Common myeloid progenitor, CD34-positive (primary cell): ENCODE measurements at regions not wholly inside any gene's neighbourhood (a gene's known extent, or its start where the extent isn't known, plus 50 kb on each side); places are given as distances from the start of the nearest gene placed in this dataset.

Experiments
- CTCF ChIA-PET: fragments of 350-600 bp; sonication (Branson Sonifier 250); formaldehyde crosslinking; loops from one replicate; lab custom pipeline; 2021; ENCODE audit warnings: antibody characterized with exemption; lab: Charles Lee
- POLR2A ChIA-PET: fragments of 350-600 bp; sonication (Branson Sonifier 250); formaldehyde crosslinking; loops from one replicate; lab custom pipeline; 2021; ENCODE audit warnings: antibody characterized with exemption; lab: Charles Lee
- DNase-seq, 3 donors: peaks; one replicate each; pipeline versions ENCODE4 v3.0.0 to v3.0.0-alpha.2; 2013
- H3K27ac ChIP-seq, 2 experiments: 1 replicate in 1 of 2; 2 replicates in 1 of 2; pipeline ENCODE4 v1.7.0; 2013; ENCODE audit warnings: inconsistent platforms in 2 of 2, low read length in 2 of 2, mild to moderate bottlenecking in 2 of 2, low read depth in 1 of 2, moderate library complexity in 1 of 2; ENCODE audit not compliant: severe bottlenecking in 2 of 2, insufficient read depth in 1 of 2, poor library complexity in 1 of 2
- H3K27me3 ChIP-seq, 5 experiments: replicated peaks in 2 of 5; 1 replicate in 3 of 5; 2 replicates in 2 of 5; pipeline versions ENCODE4 v1.6.1 to v1.7.0; 2013; ENCODE audit warnings: low read length in 4 of 5, mild to moderate bottlenecking in 2 of 5, moderate library complexity in 2 of 5, inconsistent platforms in 1 of 5; ENCODE audit not compliant: insufficient read depth in 5 of 5, control insufficient read depth in 4 of 5
- H3K36me3 ChIP-seq, 4 experiments: 1 replicate in 2 of 4; 2 replicates in 2 of 4; pipeline versions ENCODE4 v1.6.1 to v1.7.0; 2013; ENCODE audit warnings: low read length in 3 of 4, control low read depth in 1 of 4, mild to moderate bottlenecking in 1 of 4; ENCODE audit not compliant: control insufficient read depth in 4 of 4, insufficient read depth in 4 of 4
- H3K4me1 ChIP-seq, 4 experiments: 1 replicate in 3 of 4; 2 replicates in 1 of 4; pipeline versions ENCODE4 v1.6.1 to v1.7.1; 2013; ENCODE audit warnings: low read length in 3 of 4, mild to moderate bottlenecking in 3 of 4, control low read depth in 1 of 4, inconsistent platforms in 1 of 4, moderate library complexity in 1 of 4; ENCODE audit not compliant: control insufficient read depth in 4 of 4, insufficient read depth in 4 of 4; ENCODE audit errors: control extremely low read depth in 1 of 4
- H3K4me3 ChIP-seq, 7 experiments: 1 replicate in 4 of 7; 2 replicates in 3 of 7; pipeline versions ENCODE4 v1.5.1 to v1.7.0; 2013; ENCODE audit warnings: mild to moderate bottlenecking in 7 of 7, low read length in 6 of 7, moderate library complexity in 6 of 7, inconsistent platforms in 2 of 7, low read depth in 2 of 7, control low read depth in 1 of 7; ENCODE audit not compliant: insufficient read depth in 4 of 7, control insufficient read depth in 1 of 7; ENCODE audit errors: extremely low read depth in 1 of 7
- H3K9me3 ChIP-seq, 5 experiments: 1 replicate in 4 of 5; 2 replicates in 1 of 5; pipeline versions ENCODE4 v1.6.1 to v1.7.1; 2013; ENCODE audit warnings: low read length in 4 of 5, mild to moderate bottlenecking in 2 of 5, inconsistent platforms in 1 of 5, low read depth in 1 of 5, moderate library complexity in 1 of 5; ENCODE audit not compliant: control insufficient read depth in 4 of 5, insufficient read depth in 2 of 5; ENCODE audit errors: control extremely low read depth in 1 of 5
- WGBS: methylation state at CpG from one replicate; pipeline ENCODE4 v1.1.5; 2013; ENCODE audit not compliant: insufficient coverage; 5-methylcytosine and 5-hydroxymethylcytosine counted together

- H3K27me3 ChIP-seq, result no peaks in the 10 kb centered on the region
- no peak for DNase-seq
- no peaks in the 10 kb centered on the region for H3K36me3 ChIP-seq
- H3K27ac ChIP-seq, result no peak overlapping the region
- 100% methylated on average over 2 of the region's 2 CpGs for WGBS
- H3K4me1 ChIP-seq, result no peaks in the 10 kb centered on the region
- ChIA-PET POLR2A (no interaction called here), CTCF (no interaction called here)
- no peaks in the 10 kb centered on the region for H3K9me3 ChIP-seq
- H3K4me3 ChIP-seq, result no peak overlapping the region
Observed at GRCh38 chr5:125492977-125493376, 746.5 kb upstream of the ZNF608 start.

GRCh38 chr5:125496393-125496792, 750.0 kb upstream of the ZNF608 start:
- DNase-seq, result no peak
- CTCF ChIA-PET, result no interaction called here
- Histone ChIP-seq H3K27ac (no peak overlapping the region), H3K4me3 (no peak overlapping the region), H3K9me3 (no peaks in the 10 kb centered on the region), H3K36me3 (no peaks in the 10 kb centered on the region), H3K4me1 (no peaks in the 10 kb centered on the region), H3K27me3 (no peaks in the 10 kb centered on the region)
- POLR2A ChIA-PET, result no interaction called here

GRCh38 chr5:125497651-125498050, 751.2 kb upstream of the ZNF608 start:
- H3K36me3 ChIP-seq, result no peaks in the 10 kb centered on the region
- H3K27ac ChIP-seq, result no peak overlapping the region
- H3K27me3 ChIP-seq, result no peaks in the 10 kb centered on the region
- no peaks in the 10 kb centered on the region for H3K4me1 ChIP-seq
- WGBS, result no CpG with 5 or more reads among the region's 2 CpGs
- H3K9me3 ChIP-seq, result no peaks in the 10 kb centered on the region
- CTCF ChIA-PET, result no interaction called here
- DNase-seq, result no peak
- no peak overlapping the region for H3K4me3 ChIP-seq
- POLR2A ChIA-PET, result interaction anchor here (0.7 kb wide), 1 partner anchor 12 kb away, joined by 4 read pairs; no protein-coding TSS in a partner anchor

- ChIA-PET CTCF (no interaction called here), POLR2A (no interaction called here)
- H3K4me3 ChIP-seq, result no peak overlapping the region
- H3K9me3 ChIP-seq, result no peaks in the 10 kb centered on the region
- H3K36me3 ChIP-seq, result no peaks in the 10 kb centered on the region
- no peak for DNase-seq
- H3K27ac ChIP-seq, result no peak overlapping the region
- no peaks in the 10 kb centered on the region for H3K4me1 ChIP-seq
- H3K27me3 ChIP-seq, result no peaks in the 10 kb centered on the region
- WGBS, result no CpG with 5 or more reads among the region's 2 CpGs
Observed at GRCh38 chr5:125499636-125500332, 753.3 kb upstream of the ZNF608 start.

- ChIA-PET POLR2A (no interaction called here), CTCF (no interaction called here)
- Histone ChIP-seq H3K36me3 (no peaks in the 10 kb centered on the region), H3K4me1 (no peaks in the 10 kb centered on the region), H3K9me3 (no peaks in the 10 kb centered on the region), H3K4me3 (no peak overlapping the region), H3K27me3 (no peaks in the 10 kb centered on the region), H3K27ac (no peak overlapping the region)
- WGBS, result 93% methylated on average over 2 of the region's 2 CpGs
- no peak for DNase-seq
Observed at GRCh38 chr5:125501396-125501795, 755.0 kb upstream of the ZNF608 start.

- no peak for DNase-seq
- H3K27me3 ChIP-seq, result no peaks in the 10 kb centered on the region
- no peaks in the 10 kb centered on the region for H3K9me3 ChIP-seq
- H3K36me3 ChIP-seq, result no peaks in the 10 kb centered on the region
- H3K27ac ChIP-seq, result no peak overlapping the region
- H3K4me3 ChIP-seq, result no peak overlapping the region
- ChIA-PET POLR2A (no interaction called here), CTCF (no interaction called here)
- 80% methylated on average over 1 of the region's 5 CpGs for WGBS
- no peaks in the 10 kb centered on the region for H3K4me1 ChIP-seq
Observed at GRCh38 chr5:125503946-125504345, 757.5 kb upstream of the ZNF608 start.

- 100% methylated on average over 1 of the region's 3 CpGs for WGBS
- Histone ChIP-seq H3K4me1 (no peaks in the 10 kb centered on the region), H3K36me3 (no peaks in the 10 kb centered on the region), H3K9me3 (no peaks in the 10 kb centered on the region), H3K27ac (no peak overlapping the region), H3K4me3 (no peak overlapping the region), H3K27me3 (no peaks in the 10 kb centered on the region)
- CTCF ChIA-PET, result no interaction called here
- POLR2A ChIA-PET, result no interaction called here
- no peak for DNase-seq
Observed at GRCh38 chr5:125505115-125505514, 758.7 kb upstream of the ZNF608 start.
